T-helper 1 cell treated with Interleukin-12 subunit alpha and Interleukin-12 subunit beta and Interleukin-4 antibody, amounts not matched to agents 30 μg/mL and 1 μg/mL, for 36 hours (primary cell): ENCODE measurements at regions not wholly inside any gene's neighbourhood (a gene's known extent, or its start where the extent isn't known, plus 50 kb on each side); places are given as distances from the start of the nearest gene placed in this dataset.

Experiments used
- H3K27ac Mint-ChIP-seq: one replicate; pipeline ENCODE4 v1.8.0; 2021; ENCODE audit warnings: mild to moderate bottlenecking, mixed read lengths
- H3K27me3 Mint-ChIP-seq: one replicate; pipeline ENCODE4 v1.8.0; 2021; ENCODE audit warnings: low read depth, mixed read lengths
- H3K36me3 Mint-ChIP-seq: one replicate; pipeline ENCODE4 v1.8.0; 2021; ENCODE audit warnings: low read depth, mixed read lengths
- H3K4me1 Mint-ChIP-seq: one replicate; pipeline ENCODE4 v1.8.0; 2021; ENCODE audit warnings: low read depth, mixed read lengths
- H3K4me3 Mint-ChIP-seq: one replicate; pipeline ENCODE4 v1.8.0; 2021; ENCODE audit warnings: mild to moderate bottlenecking, moderate library complexity, mixed read lengths
- H3K9me3 Mint-ChIP-seq: one replicate; pipeline ENCODE4 v1.8.0; 2021; ENCODE audit warnings: mixed read lengths

DNA sequence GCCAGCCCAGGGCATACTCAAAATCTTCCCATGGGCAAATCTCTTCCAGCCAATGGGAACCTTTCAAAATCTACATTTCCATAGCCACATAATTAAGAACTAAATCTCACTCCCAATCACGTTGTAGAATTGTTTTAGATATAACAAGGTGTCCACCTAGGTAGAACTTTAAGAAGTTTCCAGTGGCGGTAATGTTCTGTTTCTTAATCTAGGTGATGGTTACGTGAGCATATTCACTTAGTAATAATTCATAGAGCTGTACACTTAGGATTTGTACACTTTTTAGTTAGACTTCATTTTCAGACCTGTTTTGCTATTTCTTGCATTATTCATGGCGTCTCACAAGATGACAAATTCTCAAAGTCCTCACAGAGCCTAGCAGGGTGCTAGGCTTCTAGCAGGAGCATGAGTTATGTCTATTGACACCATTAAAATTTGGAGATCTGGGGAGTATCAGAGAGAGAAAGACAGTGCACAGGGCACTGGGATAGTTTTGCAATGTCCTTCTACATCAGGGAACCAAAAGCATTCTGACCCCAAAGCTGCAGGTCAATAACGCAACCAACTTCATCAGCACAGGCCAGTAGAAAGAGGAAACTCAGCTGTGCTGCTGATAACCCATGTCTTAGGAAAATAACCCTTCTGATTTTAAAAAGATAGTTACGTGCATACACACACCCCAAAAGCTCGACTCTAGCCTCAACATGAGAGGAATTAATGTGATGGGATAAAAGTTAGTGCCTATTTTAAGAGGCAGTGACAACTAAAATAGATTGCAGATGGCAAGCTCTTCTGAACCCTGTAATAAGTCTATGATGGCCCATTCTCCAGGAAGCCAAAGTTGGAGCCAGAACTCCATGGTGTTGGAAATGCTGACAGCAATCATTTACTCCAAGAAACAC, 518.1 kb upstream of the JARID2 start:
- Mint-ChIP-seq H3K4me3 (no peak overlapping the region), H3K36me3 (peaks cover 2% of the 10 kb centered on the region), H3K27me3 (peaks cover 3% of the 10 kb centered on the region), H3K4me1 (peaks cover 31% of the 10 kb centered on the region), H3K27ac (no peak overlapping the region), H3K9me3 (peaks cover 6% of the 10 kb centered on the region)

DNA sequence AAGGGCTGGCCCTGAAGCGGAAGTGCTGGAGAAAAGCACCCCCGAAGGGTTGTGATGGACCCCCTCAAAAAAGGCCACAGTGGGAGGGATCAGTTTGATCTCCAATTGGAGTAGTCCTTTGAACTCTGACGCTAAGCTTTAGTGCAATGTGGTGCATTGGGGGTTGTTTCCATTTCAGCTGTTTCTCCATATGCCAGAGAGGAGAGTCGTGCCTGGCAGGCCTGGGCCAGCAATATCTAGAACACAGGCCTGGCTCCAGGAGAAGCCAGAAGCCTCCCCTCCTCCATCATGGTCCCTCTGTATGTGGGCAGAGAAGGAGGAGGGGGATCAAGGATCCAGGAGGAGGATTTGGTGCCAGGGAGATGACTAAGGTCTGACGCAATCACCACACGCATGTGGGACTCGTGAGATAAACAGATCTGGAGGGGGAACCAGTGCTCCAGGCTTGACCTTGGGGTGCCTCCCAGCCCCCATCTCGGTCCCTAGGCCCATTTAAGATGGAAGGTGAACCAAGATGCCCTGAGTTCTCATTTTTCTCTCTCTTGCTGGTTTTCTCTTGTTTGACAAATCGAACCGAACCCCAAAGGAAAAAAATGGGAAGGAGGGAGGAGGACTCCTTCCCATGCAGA, 517.4 kb upstream of the JARID2 start:
- Mint-ChIP-seq H3K4me3 (no peak overlapping the region), H3K27ac (no peak overlapping the region), H3K4me1 (peaks cover 32% of the 10 kb centered on the region)

DNA sequence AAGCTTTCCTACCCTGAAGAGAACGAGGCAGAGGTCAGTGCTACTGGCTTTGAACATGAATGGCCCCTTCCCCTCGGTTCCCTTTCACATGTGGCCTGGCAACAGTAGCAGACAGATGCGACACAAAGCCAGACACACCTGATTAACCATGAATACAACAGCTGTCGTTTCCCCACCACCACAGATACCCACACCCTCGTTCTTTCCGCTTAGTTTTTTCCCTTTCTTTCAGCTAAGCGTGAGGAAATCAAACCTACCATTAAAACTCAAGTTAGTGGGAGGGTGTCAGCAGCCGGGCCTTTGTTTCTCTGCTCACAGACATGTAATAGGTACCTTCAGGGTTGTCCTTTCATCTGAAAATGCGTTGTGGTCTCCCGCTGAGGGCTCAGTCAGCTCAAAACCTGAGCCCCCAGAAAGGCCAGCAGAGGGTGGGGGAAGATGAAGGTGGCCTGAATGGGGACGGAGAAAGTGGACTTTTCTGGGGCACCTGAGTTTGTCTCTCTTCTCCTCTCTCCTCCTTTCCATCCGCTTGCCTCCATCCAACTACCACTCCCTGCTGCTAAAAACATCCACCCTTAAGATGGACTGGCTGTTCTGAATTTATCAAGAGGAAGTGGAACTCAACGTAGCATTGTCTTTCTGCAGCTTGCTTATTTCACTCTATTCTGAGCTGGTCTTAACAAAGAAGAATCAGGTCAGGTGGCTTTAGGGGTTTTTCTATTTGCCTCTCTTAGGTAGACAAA, 516.6 kb upstream of the JARID2 start:
- Mint-ChIP-seq H3K9me3 (peaks cover 7% of the 10 kb centered on the region), H3K4me3 (no peak overlapping the region), H3K4me1 (peaks cover 37% of the 10 kb centered on the region), H3K36me3 (peaks cover 3% of the 10 kb centered on the region), H3K27me3 (no peaks in the 10 kb centered on the region), H3K27ac (no peak overlapping the region)

More for the DNA sequence above, 517.4 kb upstream of the JARID2 start:
- Mint-ChIP-seq H3K36me3 (peaks cover under 1% of the 10 kb centered on the region), H3K9me3 (peaks cover 3% of the 10 kb centered on the region), H3K27me3 (peaks cover under 1% of the 10 kb centered on the region)

DNA sequence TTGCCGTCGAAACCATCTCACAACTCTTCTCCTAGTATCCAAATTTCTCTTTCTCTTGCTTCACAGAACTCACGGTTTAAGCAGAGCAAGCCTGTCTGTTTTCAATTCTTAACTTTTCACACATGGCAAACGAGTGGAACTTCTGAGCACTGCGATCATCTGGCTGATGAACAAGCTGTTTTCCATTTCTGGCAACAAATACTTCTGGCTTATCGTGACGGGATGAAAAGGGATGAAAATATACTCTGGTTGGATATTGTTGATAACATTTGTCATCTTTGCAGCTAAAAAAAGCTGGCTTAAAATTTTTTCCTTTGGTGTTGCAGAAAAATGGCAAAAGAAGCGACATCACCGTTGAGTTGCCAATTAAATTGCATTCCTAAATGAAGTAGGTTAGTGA, 515.2 kb upstream of the JARID2 start:
- H3K27ac Mint-ChIP-seq = no peak overlapping the region
- peaks cover 11% of the 10 kb centered on the region for H3K9me3 Mint-ChIP-seq
- H3K4me3 Mint-ChIP-seq = no peak overlapping the region
- H3K36me3 Mint-ChIP-seq = peaks cover 3% of the 10 kb centered on the region
- peaks cover 48% of the 10 kb centered on the region for H3K4me1 Mint-ChIP-seq
- H3K27me3 Mint-ChIP-seq = no peaks in the 10 kb centered on the region

DNA sequence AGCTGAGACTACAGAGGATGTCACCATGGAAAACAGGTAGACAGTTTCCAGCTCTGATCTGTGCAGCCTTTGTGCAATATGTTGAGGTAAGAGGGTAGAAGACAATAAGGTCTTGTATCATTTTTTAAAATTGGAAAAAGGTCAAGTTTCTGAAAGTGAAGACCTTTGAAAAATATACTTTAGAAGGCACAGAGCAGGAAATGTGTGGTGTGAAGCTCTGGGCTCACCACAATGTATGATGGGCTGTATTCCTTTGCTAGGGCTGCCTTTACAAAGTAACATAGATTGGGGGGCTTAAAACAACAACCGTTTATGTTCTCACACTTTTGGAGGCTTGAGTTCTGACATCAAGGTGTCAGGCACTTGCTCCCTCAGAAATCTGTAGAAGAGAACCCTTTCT, 514.3 kb upstream of the JARID2 start:
- Mint-ChIP-seq H3K36me3 (peaks cover 7% of the 10 kb centered on the region), H3K27ac (no peak overlapping the region), H3K4me3 (no peak overlapping the region), H3K4me1 (peaks cover 55% of the 10 kb centered on the region), H3K27me3 (no peaks in the 10 kb centered on the region), H3K9me3 (peaks cover 14% of the 10 kb centered on the region)

DNA sequence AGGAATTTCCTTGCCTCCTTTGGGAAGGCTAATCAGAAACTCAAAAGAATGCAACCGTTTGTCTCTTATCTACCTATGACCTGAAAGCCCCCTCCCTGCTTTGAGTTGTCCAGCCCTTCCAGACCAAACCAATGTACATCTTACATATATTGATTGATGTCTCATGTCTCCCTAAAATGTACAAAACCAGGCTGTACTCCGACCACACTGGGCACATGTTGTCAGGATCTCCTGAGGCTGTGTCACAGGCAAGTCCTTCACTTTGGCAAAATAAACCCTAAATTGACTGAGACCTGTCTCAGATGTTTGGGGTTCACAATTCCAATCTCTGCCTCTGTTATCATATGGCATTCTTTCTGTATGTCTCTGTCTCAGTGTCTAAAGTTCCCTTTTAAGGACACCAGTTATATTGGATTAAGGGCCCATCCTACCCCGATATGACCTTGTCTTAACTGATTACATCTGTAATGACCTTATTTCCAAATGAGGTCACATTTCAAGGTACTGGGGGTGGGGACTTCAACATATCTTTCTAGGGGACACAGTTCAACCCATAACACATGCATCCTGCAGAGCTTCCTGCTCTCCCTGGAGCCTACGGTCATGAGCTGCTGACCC, 513.5 kb upstream of the JARID2 start:
- H3K27ac Mint-ChIP-seq = peak overlapping the region; percentile 43
- peaks cover 14% of the 10 kb centered on the region for H3K9me3 Mint-ChIP-seq
- H3K4me1 Mint-ChIP-seq = peaks cover 55% of the 10 kb centered on the region
- peaks cover 3% of the 10 kb centered on the region for H3K27me3 Mint-ChIP-seq
- H3K36me3 Mint-ChIP-seq = peaks cover 7% of the 10 kb centered on the region
- peak overlapping the region; percentile 6 for H3K4me3 Mint-ChIP-seq

DNA sequence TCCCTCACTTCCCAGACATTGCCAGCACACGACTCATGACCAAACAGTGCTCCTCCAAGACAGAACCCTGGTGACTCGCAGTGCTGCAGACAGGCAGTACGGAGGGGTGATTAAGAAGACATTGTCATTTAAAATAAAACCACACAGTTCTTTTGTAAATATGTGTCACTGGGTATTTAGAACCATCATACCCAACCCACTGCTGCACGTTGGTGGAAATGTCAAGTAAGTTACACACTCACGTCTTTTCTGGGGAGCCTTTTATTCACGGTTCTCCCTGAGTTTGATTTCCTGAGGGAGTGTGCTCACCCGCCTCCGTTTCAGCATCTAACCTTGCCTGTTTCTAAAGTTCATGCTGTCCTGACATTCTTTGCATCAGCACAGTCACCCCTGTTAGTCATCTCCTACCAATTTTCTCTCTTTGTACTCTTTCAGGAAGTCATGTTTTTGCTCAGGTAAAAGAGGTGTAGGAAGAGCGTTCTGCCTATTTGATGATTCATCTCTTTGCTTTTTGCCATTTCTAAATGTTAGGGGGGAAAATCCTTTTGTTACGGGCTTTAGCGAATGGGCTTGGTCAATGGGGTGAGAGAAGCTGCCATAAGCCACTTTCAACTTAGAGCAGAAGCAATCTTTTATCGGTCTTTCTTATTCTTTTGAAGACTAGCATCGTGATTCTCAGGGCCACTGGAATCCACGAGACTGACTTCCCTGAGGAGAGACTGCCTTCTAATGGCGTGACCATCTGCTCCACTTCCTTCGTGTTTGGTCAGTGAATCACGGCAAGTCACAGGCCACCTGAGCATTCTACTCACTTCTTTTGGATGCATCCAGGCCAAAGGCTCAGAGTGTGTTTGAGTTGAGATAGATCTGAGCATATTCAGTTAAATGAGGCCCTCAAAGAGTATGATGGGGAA, 512.8 kb upstream of the JARID2 start:
- peak overlapping the region; percentile 43 for H3K27ac Mint-ChIP-seq
- peaks cover 14% of the 10 kb centered on the region for H3K9me3 Mint-ChIP-seq
- H3K4me1 Mint-ChIP-seq = peaks cover 56% of the 10 kb centered on the region
- H3K36me3 Mint-ChIP-seq = peaks cover 7% of the 10 kb centered on the region
- peak overlapping the region; percentile 6 for H3K4me3 Mint-ChIP-seq
- H3K27me3 Mint-ChIP-seq = peaks cover 3% of the 10 kb centered on the region

DNA sequence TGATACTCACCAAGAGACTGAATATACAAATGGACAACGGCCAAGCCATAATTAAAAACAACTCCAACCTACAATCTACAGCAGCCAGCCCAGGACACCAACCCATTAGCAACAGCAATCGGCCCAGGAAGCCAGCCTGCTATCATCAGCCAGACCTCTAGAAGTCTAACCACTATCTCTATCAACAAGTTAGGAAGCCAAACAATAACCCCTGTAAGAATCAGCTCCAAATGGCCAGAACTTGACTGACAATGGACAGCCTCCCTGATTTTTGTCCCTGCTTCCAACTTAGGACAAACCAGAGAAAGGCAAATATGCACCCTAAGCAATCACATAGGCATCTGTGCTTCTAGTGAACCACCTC, 511.8 kb upstream of the JARID2 start:
- H3K27me3 Mint-ChIP-seq = peaks cover 3% of the 10 kb centered on the region

DNA sequence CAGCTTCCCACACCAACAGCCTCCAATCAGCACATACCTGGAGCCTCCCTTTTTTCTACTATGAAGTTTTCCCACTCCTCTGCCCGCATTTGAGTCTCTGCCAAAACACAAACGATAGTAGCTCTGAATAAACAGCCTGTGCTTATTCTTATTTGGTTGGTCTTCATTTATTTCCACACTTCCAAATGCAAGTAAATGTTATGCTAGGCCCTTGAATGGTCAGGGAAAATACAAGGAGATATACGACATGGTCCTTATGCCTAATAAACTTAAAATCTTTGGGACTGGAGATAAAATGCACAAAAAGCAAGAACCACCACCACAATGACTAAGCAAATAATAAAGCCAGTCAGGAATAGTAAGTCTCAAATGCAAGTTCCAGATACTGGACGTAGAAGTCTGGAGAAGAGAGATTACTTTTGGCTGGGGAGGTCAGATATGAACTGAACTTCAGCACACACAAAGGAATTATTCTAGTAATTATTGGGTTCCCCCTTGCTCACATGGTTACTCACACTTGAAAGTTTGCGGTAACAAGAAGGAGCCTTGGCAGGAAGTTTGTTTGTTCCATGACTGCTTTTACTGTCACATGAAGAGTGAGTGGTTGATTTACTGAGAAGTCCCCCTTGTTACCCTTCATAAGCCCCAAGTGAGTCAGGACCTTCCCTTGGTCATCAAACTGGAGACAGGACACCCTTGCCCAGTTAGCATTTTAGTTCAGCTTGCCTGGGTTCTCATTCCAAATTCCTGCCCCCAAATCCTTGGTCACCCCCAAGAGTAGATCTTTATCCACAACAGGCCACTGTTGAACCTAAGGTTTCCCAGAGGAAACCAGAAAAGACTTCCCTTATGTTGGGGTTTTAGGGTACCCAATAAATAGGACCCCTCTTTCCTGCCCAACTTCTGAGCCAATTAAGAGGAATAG, 511.2 kb upstream of the JARID2 start:
- Mint-ChIP-seq H3K27ac (peak overlapping the region; percentile 43), H3K4me1 (peaks cover 67% of the 10 kb centered on the region), H3K27me3 (peaks cover 3% of the 10 kb centered on the region), H3K9me3 (peaks cover 14% of the 10 kb centered on the region), H3K36me3 (peaks cover 7% of the 10 kb centered on the region), H3K4me3 (peak overlapping the region; percentile 38)

More for the DNA sequence above, 511.8 kb upstream of the JARID2 start:
- Mint-ChIP-seq H3K9me3 (peaks cover 14% of the 10 kb centered on the region), H3K27ac (peak overlapping the region; percentile 43), H3K36me3 (peaks cover 7% of the 10 kb centered on the region), H3K4me1 (peaks cover 65% of the 10 kb centered on the region), H3K4me3 (peak overlapping the region; percentile 40)

DNA sequence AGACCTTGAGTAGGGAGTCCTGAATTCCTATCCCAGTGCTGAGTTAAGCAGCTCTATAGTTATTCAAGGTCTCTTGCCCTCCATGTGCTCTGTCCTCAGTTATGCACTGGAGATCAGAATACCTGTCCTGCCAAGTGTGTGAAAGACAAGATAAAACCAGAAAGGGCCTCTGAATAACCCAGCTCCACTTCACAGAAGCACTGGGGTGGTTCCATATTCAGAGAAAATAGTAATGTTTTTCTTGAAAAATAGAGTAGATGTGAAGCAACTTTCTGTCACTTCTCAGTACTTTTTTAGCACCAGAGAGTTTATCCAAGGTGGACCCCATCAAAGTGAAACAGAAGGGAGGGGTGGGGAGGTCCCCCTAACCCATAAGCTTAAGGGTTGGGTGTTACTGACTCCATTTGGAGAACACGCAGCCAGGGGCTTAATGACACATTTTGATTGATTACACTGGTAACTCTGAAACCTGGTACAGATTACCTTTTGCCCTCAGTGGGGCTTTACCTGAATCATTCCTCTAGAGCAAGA, 509.8 kb upstream of the JARID2 start:
- peaks cover 11% of the 10 kb centered on the region for H3K36me3 Mint-ChIP-seq
- H3K27ac Mint-ChIP-seq = peak overlapping the region; percentile 64
- H3K27me3 Mint-ChIP-seq = peaks cover 3% of the 10 kb centered on the region
- peaks cover 65% of the 10 kb centered on the region for H3K4me1 Mint-ChIP-seq
- no peak overlapping the region for H3K4me3 Mint-ChIP-seq
- peaks cover 14% of the 10 kb centered on the region for H3K9me3 Mint-ChIP-seq

DNA sequence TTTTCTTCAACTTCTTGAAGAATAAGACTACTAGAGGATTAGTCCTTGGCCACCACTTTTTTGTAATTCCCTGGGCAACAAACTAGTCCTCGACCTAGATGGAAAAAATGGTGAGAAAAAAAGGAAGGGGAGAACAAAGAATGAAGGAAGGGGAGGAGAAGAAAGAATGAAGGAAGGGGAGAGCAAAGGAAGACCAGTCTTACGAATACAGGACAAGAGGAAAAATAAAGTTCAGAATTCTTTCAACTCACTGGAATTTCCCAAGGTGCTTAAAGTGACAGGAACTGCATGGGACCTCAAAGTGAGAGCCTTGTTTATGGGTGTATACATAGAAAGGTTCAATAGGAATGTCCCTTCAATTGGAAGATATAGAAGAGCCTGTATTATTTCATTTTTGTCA, 509.3 kb upstream of the JARID2 start:
- H3K27me3 Mint-ChIP-seq = peaks cover 3% of the 10 kb centered on the region
- H3K4me3 Mint-ChIP-seq = no peak overlapping the region
- H3K4me1 Mint-ChIP-seq = peaks cover 59% of the 10 kb centered on the region
- H3K36me3 Mint-ChIP-seq = peaks cover 11% of the 10 kb centered on the region
- peaks cover 14% of the 10 kb centered on the region for H3K9me3 Mint-ChIP-seq
- H3K27ac Mint-ChIP-seq = no peak overlapping the region

DNA sequence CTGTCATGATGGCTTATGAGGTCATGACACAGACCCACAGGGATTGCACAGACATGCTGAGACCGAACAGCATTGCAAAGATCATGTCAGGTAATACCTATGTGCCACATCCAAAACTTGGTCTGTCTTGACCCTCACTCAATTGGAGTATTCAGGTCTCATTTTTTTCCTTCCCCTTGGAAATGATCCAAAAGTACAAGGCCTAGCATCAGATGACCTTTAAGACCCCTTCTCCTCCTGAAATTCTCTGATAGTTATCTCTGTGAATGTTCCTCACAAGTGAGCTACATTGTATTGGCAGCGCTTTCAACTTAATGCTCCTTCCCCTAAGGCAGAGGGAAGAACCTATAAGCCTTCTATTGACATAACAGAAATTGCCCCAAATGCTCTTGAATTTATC, 507.4 kb upstream of the JARID2 start:
- Mint-ChIP-seq H3K9me3 (peaks cover 14% of the 10 kb centered on the region), H3K4me1 (peaks cover 50% of the 10 kb centered on the region), H3K27ac (no peak overlapping the region), H3K27me3 (peaks cover 3% of the 10 kb centered on the region), H3K36me3 (peaks cover 11% of the 10 kb centered on the region), H3K4me3 (no peak overlapping the region)
